ENCODE measurements at regions not wholly inside any gene's neighbourhood (a gene's known extent, or its start where the extent isn't known, plus 50 kb on each side); places are given as distances from the start of the nearest gene placed in this dataset.

- no peak for DNase-seq (ENCODE audit: low read depth)
These were observed 161.7 kb downstream of the AKR1D1 start for GRCh38 chr7:138237995-138238394.

DNA sequence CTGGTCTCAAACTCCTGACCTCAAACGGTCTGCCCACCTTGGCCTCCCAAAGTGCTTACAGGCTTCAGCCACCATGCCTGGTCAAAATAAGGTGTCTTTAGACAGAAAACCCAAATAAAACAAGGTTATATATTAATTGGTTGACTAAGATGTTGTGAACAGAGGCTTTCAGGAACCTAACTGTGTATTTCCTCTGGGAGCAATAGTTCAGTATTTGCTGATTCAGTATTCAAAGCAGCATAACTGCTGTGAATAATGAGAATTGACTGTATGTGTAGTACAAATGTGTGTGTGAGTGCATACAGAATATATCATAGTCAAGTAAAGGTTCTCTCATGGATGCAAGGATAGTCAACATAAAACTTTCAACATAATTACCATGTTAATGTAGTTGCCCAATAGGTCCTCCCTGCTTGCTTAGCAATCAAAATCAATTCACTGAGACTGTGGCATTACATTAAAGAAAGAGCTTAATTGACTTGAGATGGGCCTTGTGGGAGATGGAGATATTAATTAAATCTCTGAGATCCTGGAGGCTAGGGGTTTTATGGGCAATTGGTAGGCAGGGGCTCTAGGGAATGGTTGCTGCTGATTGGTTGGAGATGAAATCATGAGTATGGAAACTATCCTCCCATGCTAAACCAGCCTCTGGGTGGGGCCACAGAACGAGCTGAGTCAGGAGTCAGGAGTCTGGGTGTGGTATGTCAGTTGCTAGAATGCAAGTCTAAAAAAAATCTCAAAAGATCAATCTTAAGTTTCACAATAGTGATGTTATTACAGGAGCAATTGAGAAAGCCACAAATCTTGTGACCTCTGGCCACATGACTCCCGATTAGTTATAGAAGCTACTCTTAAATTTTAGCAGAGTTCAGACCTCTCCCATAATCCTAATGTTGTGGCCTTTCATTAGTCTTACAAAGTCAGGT is 162.7 kb downstream of the AKR1D1 start:
- H3K9ac ChIP-seq (ENCODE audit: low read length): no peak overlapping the region
- no peaks in the 10 kb centered on the region for H4K20me1 ChIP-seq (ENCODE audit: insufficient read depth, low read length)
- no peaks in the 10 kb centered on the region for H3K27me3 Mint-ChIP-seq (ENCODE audit: low read depth, unreplicated experiment)
- H3K27ac Mint-ChIP-seq (ENCODE audit: unreplicated experiment): peak overlapping the region; percentile 16
- H3K9me3 ChIP-seq (ENCODE audit: insufficient read depth, low read depth, low read length): no peaks in the 10 kb centered on the region
- peak; percentile 31 for DNase-seq (ENCODE audit: low read depth)
- H3K36me3 Mint-ChIP-seq (ENCODE audit: low read depth, unreplicated experiment): no peaks in the 10 kb centered on the region
- no peak overlapping the region for H3K4me3 Mint-ChIP-seq (ENCODE audit: unreplicated experiment)
- no peaks in the 10 kb centered on the region for H3K79me2 ChIP-seq (ENCODE audit: insufficient read depth, low read length)
- H3K4me3 ChIP-seq (ENCODE audit: insufficient read depth, low read depth, low read length): no peak overlapping the region
- H3K4me2 ChIP-seq (ENCODE audit: low read length): no peak overlapping the region
- H3K27me3 ChIP-seq (ENCODE audit: insufficient read depth, low read length): no peaks in the 10 kb centered on the region
- no peaks in the 10 kb centered on the region for H3K36me3 ChIP-seq (ENCODE audit: insufficient read depth, low read length)
- FAIRE-seq: no peak
- no peak overlapping the region for H2AFZ ChIP-seq (ENCODE audit: low read depth, low read length)
- TF ChIP-seq, protein P1, sequence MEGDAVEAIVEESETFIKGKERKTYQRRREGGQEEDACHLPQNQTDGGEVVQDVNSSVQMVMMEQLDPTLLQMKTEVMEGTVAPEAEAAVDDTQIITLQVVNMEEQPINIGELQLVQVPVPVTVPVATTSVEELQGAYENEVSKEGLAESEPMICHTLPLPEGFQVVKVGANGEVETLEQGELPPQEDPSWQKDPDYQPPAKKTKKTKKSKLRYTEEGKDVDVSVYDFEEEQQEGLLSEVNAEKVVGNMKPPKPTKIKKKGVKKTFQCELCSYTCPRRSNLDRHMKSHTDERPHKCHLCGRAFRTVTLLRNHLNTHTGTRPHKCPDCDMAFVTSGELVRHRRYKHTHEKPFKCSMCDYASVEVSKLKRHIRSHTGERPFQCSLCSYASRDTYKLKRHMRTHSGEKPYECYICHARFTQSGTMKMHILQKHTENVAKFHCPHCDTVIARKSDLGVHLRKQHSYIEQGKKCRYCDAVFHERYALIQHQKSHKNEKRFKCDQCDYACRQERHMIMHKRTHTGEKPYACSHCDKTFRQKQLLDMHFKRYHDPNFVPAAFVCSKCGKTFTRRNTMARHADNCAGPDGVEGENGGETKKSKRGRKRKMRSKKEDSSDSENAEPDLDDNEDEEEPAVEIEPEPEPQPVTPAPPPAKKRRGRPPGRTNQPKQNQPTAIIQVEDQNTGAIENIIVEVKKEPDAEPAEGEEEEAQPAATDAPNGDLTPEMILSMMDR (IDR thresholded peaks at IDR 0.05; ENCODE audit: insufficient read depth, low read depth, low read length): no peak
- TF ChIP-seq EZH2 (IDR thresholded peaks at IDR 0.05; ENCODE audit: insufficient read depth, low read length): no peak
- peaks cover 10% of the 10 kb centered on the region for H3K9me3 Mint-ChIP-seq (ENCODE audit: unreplicated experiment)
- peaks cover 8% of the 10 kb centered on the region for H3K4me1 Mint-ChIP-seq (ENCODE audit: low read depth, unreplicated experiment)
- no peak overlapping the region for H3K27ac ChIP-seq (ENCODE audit: low read depth, low read length)
- H3K4me1 ChIP-seq (ENCODE audit: insufficient read depth, low read length): peaks cover 4% of the 10 kb centered on the region

More at GRCh38 chr7:138237995-138238394, 161.7 kb downstream of the AKR1D1 start:
- Histone ChIP-seq H3K27me3 (ENCODE audit: insufficient read depth, low read length) (no peaks in the 10 kb centered on the region), H3K27ac (ENCODE audit: low read depth, low read length) (no peak overlapping the region), H4K20me1 (ENCODE audit: insufficient read depth, low read length) (no peaks in the 10 kb centered on the region), H3K4me1 (ENCODE audit: insufficient read depth, low read length) (no peaks in the 10 kb centered on the region), H3K79me2 (ENCODE audit: insufficient read depth, low read length) (no peaks in the 10 kb centered on the region), H3K36me3 (ENCODE audit: insufficient read depth, low read length) (no peaks in the 10 kb centered on the region), H2AFZ (ENCODE audit: low read depth, low read length) (no peak overlapping the region), H3K9ac (ENCODE audit: low read length) (no peak overlapping the region), H3K9me3 (ENCODE audit: insufficient read depth, low read depth, low read length) (no peaks in the 10 kb centered on the region), H3K4me3 (ENCODE audit: insufficient read depth, low read depth, low read length) (no peak overlapping the region), H3K4me2 (ENCODE audit: low read length) (no peak overlapping the region)
- Mint-ChIP-seq H3K27ac (ENCODE audit: unreplicated experiment) (no peak overlapping the region), H3K9me3 (ENCODE audit: unreplicated experiment) (peaks cover 11% of the 10 kb centered on the region), H3K27me3 (ENCODE audit: low read depth, unreplicated experiment) (no peaks in the 10 kb centered on the region), H3K4me1 (ENCODE audit: low read depth, unreplicated experiment) (no peaks in the 10 kb centered on the region), H3K4me3 (ENCODE audit: unreplicated experiment) (no peak overlapping the region), H3K36me3 (ENCODE audit: low read depth, unreplicated experiment) (no peaks in the 10 kb centered on the region)
- no peak for FAIRE-seq
- no peak for TF ChIP-seq EZH2 (IDR thresholded peaks at IDR 0.05; ENCODE audit: insufficient read depth, low read length)
- TF ChIP-seq, protein P1 (IDR thresholded peaks at IDR 0.05; ENCODE audit: insufficient read depth, low read depth, low read length): no peak

GRCh38 chr7:138243430-138243829 is 167.2 kb downstream of the AKR1D1 start:
- no peak for TF ChIP-seq EZH2 (IDR thresholded peaks at IDR 0.05; ENCODE audit: insufficient read depth, low read length)
- TF ChIP-seq, protein P1 (IDR thresholded peaks at IDR 0.05; ENCODE audit: insufficient read depth, low read depth, low read length): no peak
- H3K4me3 ChIP-seq (ENCODE audit: insufficient read depth, low read depth, low read length): peak overlapping the region; percentile 34
- no peaks in the 10 kb centered on the region for H3K27me3 Mint-ChIP-seq (ENCODE audit: low read depth, unreplicated experiment)
- no peaks in the 10 kb centered on the region for H4K20me1 ChIP-seq (ENCODE audit: insufficient read depth, low read length)
- FAIRE-seq: no peak
- H3K4me2 ChIP-seq (ENCODE audit: low read length): peak overlapping the region; percentile 60
- H3K79me2 ChIP-seq (ENCODE audit: insufficient read depth, low read length): no peaks in the 10 kb centered on the region
- H3K4me3 Mint-ChIP-seq (ENCODE audit: unreplicated experiment): peak overlapping the region; percentile 54
- peak; percentile 61 for DNase-seq (ENCODE audit: low read depth)
- peaks cover 47% of the 10 kb centered on the region for H3K4me1 Mint-ChIP-seq (ENCODE audit: low read depth, unreplicated experiment)
- peak overlapping the region; percentile 86 for H3K27ac Mint-ChIP-seq (ENCODE audit: unreplicated experiment)
- no peaks in the 10 kb centered on the region for H3K36me3 Mint-ChIP-seq (ENCODE audit: low read depth, unreplicated experiment)
- H3K4me1 ChIP-seq (ENCODE audit: insufficient read depth, low read length): peaks cover 20% of the 10 kb centered on the region
- H3K27me3 ChIP-seq (ENCODE audit: insufficient read depth, low read length): no peaks in the 10 kb centered on the region
- H2AFZ ChIP-seq (ENCODE audit: low read depth, low read length): peak overlapping the region; percentile 73
- no peak overlapping the region for H3K9ac ChIP-seq (ENCODE audit: low read length)
- no peak overlapping the region for H3K27ac ChIP-seq (ENCODE audit: low read depth, low read length)
- peaks cover 7% of the 10 kb centered on the region for H3K9me3 Mint-ChIP-seq (ENCODE audit: unreplicated experiment)
- no peaks in the 10 kb centered on the region for H3K9me3 ChIP-seq (ENCODE audit: insufficient read depth, low read depth, low read length)
- no peaks in the 10 kb centered on the region for H3K36me3 ChIP-seq (ENCODE audit: insufficient read depth, low read length)

All from astrocyte (in vitro differentiated cells and primary cell).